ENCODE measurements at regions not wholly inside any gene's neighbourhood (a gene's known extent, or its start where the extent isn't known, plus 50 kb on each side); places are given as distances from the start of the nearest gene placed in this dataset.

GRCh38 chr6:153801917-153802316, 237.1 kb upstream of the OPRM1 start:
- DNase-seq (ENCODE audit: low read depth) (no peak), FAIRE-seq (no peak)
- Mint-ChIP-seq H3K9me3 (ENCODE audit: unreplicated experiment) (no peaks in the 10 kb centered on the region), H3K27ac (ENCODE audit: unreplicated experiment) (no peak overlapping the region), H3K4me3 (ENCODE audit: unreplicated experiment) (no peak overlapping the region), H3K4me1 (ENCODE audit: low read depth, unreplicated experiment) (no peaks in the 10 kb centered on the region), H3K27me3 (ENCODE audit: low read depth, unreplicated experiment) (no peaks in the 10 kb centered on the region), H3K36me3 (ENCODE audit: low read depth, unreplicated experiment) (no peaks in the 10 kb centered on the region)
- TF ChIP-seq CTCF (IDR thresholded peaks at IDR 0.05; ENCODE audit: insufficient read depth, low read depth, low read length) (no peak), EZH2 (IDR thresholded peaks at IDR 0.05; ENCODE audit: insufficient read depth, low read length) (no peak)
- H3K4me3 ChIP-seq (ENCODE audit: insufficient read depth, low read depth, low read length): no peak overlapping the region
- H3K79me2 ChIP-seq (ENCODE audit: insufficient read depth, low read length): no peaks in the 10 kb centered on the region
- no peaks in the 10 kb centered on the region for H3K9me3 ChIP-seq (ENCODE audit: insufficient read depth, low read depth, low read length)
- H3K27ac ChIP-seq (ENCODE audit: low read depth, low read length): no peak overlapping the region
- H2AFZ ChIP-seq (ENCODE audit: low read depth, low read length): no peak overlapping the region
- H3K9ac ChIP-seq (ENCODE audit: low read length): no peak overlapping the region
- H3K4me1 ChIP-seq (ENCODE audit: insufficient read depth, low read length): no peaks in the 10 kb centered on the region
- H3K36me3 ChIP-seq (ENCODE audit: insufficient read depth, low read length): no peaks in the 10 kb centered on the region
- H4K20me1 ChIP-seq (ENCODE audit: insufficient read depth, low read length): no peaks in the 10 kb centered on the region
- H3K4me2 ChIP-seq (ENCODE audit: low read length): no peak overlapping the region
- no peaks in the 10 kb centered on the region for H3K27me3 ChIP-seq (ENCODE audit: insufficient read depth, low read length)

- Histone ChIP-seq H3K27ac (ENCODE audit: low read depth, low read length) (no peak overlapping the region), H3K4me2 (ENCODE audit: low read length) (no peak overlapping the region), H3K36me3 (ENCODE audit: insufficient read depth, low read length) (no peaks in the 10 kb centered on the region), H4K20me1 (ENCODE audit: insufficient read depth, low read length) (no peaks in the 10 kb centered on the region), H3K9me3 (ENCODE audit: insufficient read depth, low read depth, low read length) (no peaks in the 10 kb centered on the region), H2AFZ (ENCODE audit: low read depth, low read length) (no peak overlapping the region), H3K9ac (ENCODE audit: low read length) (no peak overlapping the region), H3K79me2 (ENCODE audit: insufficient read depth, low read length) (no peaks in the 10 kb centered on the region), H3K4me1 (ENCODE audit: insufficient read depth, low read length) (no peaks in the 10 kb centered on the region), H3K4me3 (ENCODE audit: insufficient read depth, low read depth, low read length) (no peak overlapping the region), H3K27me3 (ENCODE audit: insufficient read depth, low read length) (no peaks in the 10 kb centered on the region)
- H3K4me1 Mint-ChIP-seq (ENCODE audit: low read depth, unreplicated experiment): no peaks in the 10 kb centered on the region
- no peaks in the 10 kb centered on the region for H3K36me3 Mint-ChIP-seq (ENCODE audit: low read depth, unreplicated experiment)
- no peak overlapping the region for H3K4me3 Mint-ChIP-seq (ENCODE audit: unreplicated experiment)
- DNase-seq (ENCODE audit: low read depth): no peak
- H3K27ac Mint-ChIP-seq (ENCODE audit: unreplicated experiment): no peak overlapping the region
- H3K9me3 Mint-ChIP-seq (ENCODE audit: unreplicated experiment): no peaks in the 10 kb centered on the region
- no peak for FAIRE-seq
- no peaks in the 10 kb centered on the region for H3K27me3 Mint-ChIP-seq (ENCODE audit: low read depth, unreplicated experiment)
- no peak for TF ChIP-seq EZH2 (IDR thresholded peaks at IDR 0.05; ENCODE audit: insufficient read depth, low read length)
Measured at GRCh38 chr6:153800580-153801188, 238.4 kb upstream of the OPRM1 start.

- DNase-seq (ENCODE audit: low read depth) (peak; percentile 59), FAIRE-seq (no peak)
- H3K27ac Mint-ChIP-seq (ENCODE audit: unreplicated experiment): peak overlapping the region; percentile 85
- Histone ChIP-seq H3K27ac (ENCODE audit: low read depth, low read length) (peak overlapping the region; percentile 43), H3K4me3 (ENCODE audit: insufficient read depth, low read depth, low read length) (no peak overlapping the region), H3K4me2 (ENCODE audit: low read length) (no peak overlapping the region), H3K9me3 (ENCODE audit: insufficient read depth, low read depth, low read length) (no peaks in the 10 kb centered on the region), H2AFZ (ENCODE audit: low read depth, low read length) (no peak overlapping the region), H3K9ac (ENCODE audit: low read length) (no peak overlapping the region), H4K20me1 (ENCODE audit: insufficient read depth, low read length) (no peaks in the 10 kb centered on the region), H3K4me1 (ENCODE audit: insufficient read depth, low read length) (peaks cover 5% of the 10 kb centered on the region), H3K79me2 (ENCODE audit: insufficient read depth, low read length) (no peaks in the 10 kb centered on the region), H3K36me3 (ENCODE audit: insufficient read depth, low read length) (no peaks in the 10 kb centered on the region), H3K27me3 (ENCODE audit: insufficient read depth, low read length) (no peaks in the 10 kb centered on the region)
- no peak overlapping the region for H3K4me3 Mint-ChIP-seq (ENCODE audit: unreplicated experiment)
- no peak for TF ChIP-seq EZH2 (IDR thresholded peaks at IDR 0.05; ENCODE audit: insufficient read depth, low read length)
- no peak for TF ChIP-seq CTCF (IDR thresholded peaks at IDR 0.05; ENCODE audit: insufficient read depth, low read depth, low read length)
- peaks cover 6% of the 10 kb centered on the region for H3K9me3 Mint-ChIP-seq (ENCODE audit: unreplicated experiment)
- no peaks in the 10 kb centered on the region for H3K36me3 Mint-ChIP-seq (ENCODE audit: low read depth, unreplicated experiment)
- H3K27me3 Mint-ChIP-seq (ENCODE audit: low read depth, unreplicated experiment): no peaks in the 10 kb centered on the region
- H3K4me1 Mint-ChIP-seq (ENCODE audit: low read depth, unreplicated experiment): peaks cover 15% of the 10 kb centered on the region
Measured at GRCh38 chr6:153790876-153791473, 248.1 kb upstream of the OPRM1 start.
